ENCODE measurements at regions not wholly inside any gene's neighbourhood (a gene's known extent, or its start where the extent isn't known, plus 50 kb on each side); places are given as distances from the start of the nearest gene placed in this dataset.

DNA sequence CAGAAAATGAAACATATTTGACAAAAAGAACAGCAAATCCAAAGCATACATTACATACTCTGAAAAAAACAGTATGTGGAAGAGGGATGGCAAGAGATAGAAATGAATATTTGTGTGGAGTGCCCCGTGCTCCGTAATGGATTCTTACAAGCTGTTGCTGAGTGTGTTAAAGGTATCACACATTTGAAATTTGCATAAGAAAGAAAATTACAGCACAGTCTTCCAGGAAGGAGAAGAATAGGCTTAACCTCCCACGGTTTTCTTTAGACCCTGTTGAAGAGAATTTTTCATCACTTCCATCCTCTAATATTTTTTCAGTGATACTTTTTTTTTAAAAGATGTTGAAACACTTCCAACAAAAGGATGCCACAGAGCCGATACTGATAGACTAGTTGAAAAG lies 1489.4 kb downstream of the RAPGEF2 start:
- Mint-ChIP-seq H3K9me3 (no peaks in the 10 kb centered on the region), H3K4me1 (peaks cover 30% of the 10 kb centered on the region), H3K4me3 (no peak overlapping the region), H3K36me3 (ENCODE audit: low read depth) (no peaks in the 10 kb centered on the region), H3K27ac (ENCODE audit: unreplicated experiment) (no peak overlapping the region), H3K27me3 (ENCODE audit: low read depth) (no peaks in the 10 kb centered on the region)
- TF ChIP-seq, protein P1, sequence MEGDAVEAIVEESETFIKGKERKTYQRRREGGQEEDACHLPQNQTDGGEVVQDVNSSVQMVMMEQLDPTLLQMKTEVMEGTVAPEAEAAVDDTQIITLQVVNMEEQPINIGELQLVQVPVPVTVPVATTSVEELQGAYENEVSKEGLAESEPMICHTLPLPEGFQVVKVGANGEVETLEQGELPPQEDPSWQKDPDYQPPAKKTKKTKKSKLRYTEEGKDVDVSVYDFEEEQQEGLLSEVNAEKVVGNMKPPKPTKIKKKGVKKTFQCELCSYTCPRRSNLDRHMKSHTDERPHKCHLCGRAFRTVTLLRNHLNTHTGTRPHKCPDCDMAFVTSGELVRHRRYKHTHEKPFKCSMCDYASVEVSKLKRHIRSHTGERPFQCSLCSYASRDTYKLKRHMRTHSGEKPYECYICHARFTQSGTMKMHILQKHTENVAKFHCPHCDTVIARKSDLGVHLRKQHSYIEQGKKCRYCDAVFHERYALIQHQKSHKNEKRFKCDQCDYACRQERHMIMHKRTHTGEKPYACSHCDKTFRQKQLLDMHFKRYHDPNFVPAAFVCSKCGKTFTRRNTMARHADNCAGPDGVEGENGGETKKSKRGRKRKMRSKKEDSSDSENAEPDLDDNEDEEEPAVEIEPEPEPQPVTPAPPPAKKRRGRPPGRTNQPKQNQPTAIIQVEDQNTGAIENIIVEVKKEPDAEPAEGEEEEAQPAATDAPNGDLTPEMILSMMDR (conservative IDR thresholded peaks at IDR 0.05): no peak
- no peak for DNase-seq (ENCODE audit: low read depth, low spot score)

DNA sequence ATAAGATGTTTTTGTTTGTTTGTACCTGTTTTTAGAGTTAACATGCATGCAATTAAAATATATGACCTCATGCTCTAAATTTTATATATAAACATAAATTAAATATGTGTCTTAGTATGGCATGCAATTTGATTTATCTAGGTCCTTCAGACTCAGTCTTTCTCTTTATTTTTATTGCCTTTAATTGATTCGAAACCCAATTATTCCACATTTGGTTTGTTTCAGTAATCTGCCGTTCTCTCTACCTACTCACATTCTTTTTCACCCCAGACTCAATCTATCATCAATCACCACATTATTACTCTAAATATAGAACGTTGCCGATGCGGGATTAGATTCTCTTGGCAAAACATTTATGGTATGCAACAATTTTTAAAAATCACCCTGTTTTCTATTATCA lies 1492.8 kb downstream of the RAPGEF2 start:
- H3K9me3 Mint-ChIP-seq: no peaks in the 10 kb centered on the region
- no peaks in the 10 kb centered on the region for H3K36me3 Mint-ChIP-seq (ENCODE audit: low read depth)
- DNase-seq (ENCODE audit: low read depth, low spot score): no peak
- no peak overlapping the region for H3K4me3 Mint-ChIP-seq
- H3K27me3 Mint-ChIP-seq (ENCODE audit: low read depth): no peaks in the 10 kb centered on the region
- no peak overlapping the region for H3K27ac Mint-ChIP-seq (ENCODE audit: unreplicated experiment)
- TF ChIP-seq, protein P1 (conservative IDR thresholded peaks at IDR 0.05): no peak
- H3K4me1 Mint-ChIP-seq: peaks cover 30% of the 10 kb centered on the region

DNA sequence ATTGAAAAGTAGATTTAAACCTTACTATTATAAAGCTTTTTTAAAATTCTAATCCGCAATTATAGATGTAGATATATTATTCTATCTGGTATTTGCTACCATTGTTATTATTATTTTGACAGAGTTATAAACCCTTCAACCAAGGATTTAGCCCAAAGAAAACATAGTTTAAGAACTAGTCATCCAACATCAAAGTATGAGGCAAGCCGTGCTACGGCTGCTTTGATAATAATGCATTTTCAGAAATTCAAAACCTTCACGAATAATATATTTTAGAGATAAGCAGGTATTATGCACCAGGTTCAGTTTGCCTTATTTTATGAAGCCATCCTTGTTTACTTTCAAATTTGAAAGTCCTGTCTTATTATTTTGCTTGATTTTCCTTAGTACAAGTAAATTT lies 1501.7 kb downstream of the RAPGEF2 start:
- peaks cover 6% of the 10 kb centered on the region for H3K9me3 Mint-ChIP-seq
- no peak overlapping the region for H3K4me3 Mint-ChIP-seq

DNA sequence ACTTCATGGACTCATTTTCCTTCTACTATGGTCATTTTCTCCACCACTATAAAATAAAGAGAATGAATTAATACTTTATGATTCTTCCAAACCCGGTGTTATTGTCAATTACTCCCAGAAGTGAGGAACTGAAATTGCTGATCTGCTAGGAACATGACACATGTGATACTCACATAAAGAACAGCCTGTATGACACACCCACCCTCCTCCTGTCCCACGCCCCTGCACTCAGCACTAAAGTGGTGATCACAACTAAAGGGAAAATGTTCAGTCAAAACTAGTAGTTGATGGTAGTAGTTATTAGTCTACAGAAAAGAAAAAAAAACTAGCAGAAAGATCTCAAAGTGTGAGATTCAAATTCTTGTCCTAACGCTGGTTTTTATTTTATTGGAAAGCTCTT lies 1508.3 kb downstream of the RAPGEF2 start:
- no peak for DNase-seq (ENCODE audit: low read depth, low spot score)
- H3K27me3 Mint-ChIP-seq (ENCODE audit: low read depth): no peaks in the 10 kb centered on the region
- H3K27ac Mint-ChIP-seq (ENCODE audit: unreplicated experiment): no peak overlapping the region
- peaks cover 6% of the 10 kb centered on the region for H3K9me3 Mint-ChIP-seq
- TF ChIP-seq, protein P1 (conservative IDR thresholded peaks at IDR 0.05): no peak
- H3K36me3 Mint-ChIP-seq (ENCODE audit: low read depth): no peaks in the 10 kb centered on the region
- H3K4me3 Mint-ChIP-seq: no peak overlapping the region
- no peaks in the 10 kb centered on the region for H3K4me1 Mint-ChIP-seq

More for the DNA sequence above, 1501.7 kb downstream of the RAPGEF2 start:
- TF ChIP-seq, protein P1 (conservative IDR thresholded peaks at IDR 0.05): no peak
- no peaks in the 10 kb centered on the region for H3K4me1 Mint-ChIP-seq
- DNase-seq (ENCODE audit: low read depth, low spot score): no peak
- H3K36me3 Mint-ChIP-seq (ENCODE audit: low read depth): no peaks in the 10 kb centered on the region
- H3K27ac Mint-ChIP-seq (ENCODE audit: unreplicated experiment): no peak overlapping the region
- no peaks in the 10 kb centered on the region for H3K27me3 Mint-ChIP-seq (ENCODE audit: low read depth)

- no peaks in the 10 kb centered on the region for H3K36me3 Mint-ChIP-seq (ENCODE audit: low read depth)
- TF ChIP-seq, protein P1 (conservative IDR thresholded peaks at IDR 0.05): no peak
Measured at GRCh38 chr4:160631044-160631443, 1528.2 kb downstream of the RAPGEF2 start.

DNA sequence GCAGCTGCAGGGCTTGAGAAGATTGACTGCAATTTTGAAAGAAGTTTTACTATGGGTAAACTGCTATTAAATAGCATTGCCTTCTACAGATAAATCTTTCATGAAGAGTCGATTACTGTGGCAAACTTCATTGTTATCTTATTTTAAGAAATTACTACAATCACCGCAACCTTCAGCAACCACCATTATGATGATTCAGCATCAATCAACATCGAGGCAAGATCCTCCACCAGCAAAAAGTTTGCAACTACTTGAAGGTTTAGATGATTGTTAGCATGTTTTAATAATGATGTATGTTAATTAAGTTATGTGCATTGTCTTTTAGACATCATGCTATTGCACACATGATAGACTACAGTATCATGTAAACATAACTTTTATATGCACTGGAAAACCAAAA lies 1511.0 kb downstream of the FSTL5 start:
- Mint-ChIP-seq H3K27ac (ENCODE audit: unreplicated experiment) (no peak overlapping the region), H3K9me3 (peaks cover 3% of the 10 kb centered on the region), H3K4me3 (no peak overlapping the region)

More at GRCh38 chr4:160631044-160631443, 1528.2 kb downstream of the RAPGEF2 start:
- no peak overlapping the region for H3K4me3 Mint-ChIP-seq
- peaks cover 5% of the 10 kb centered on the region for H3K9me3 Mint-ChIP-seq
- no peak overlapping the region for H3K27ac Mint-ChIP-seq (ENCODE audit: unreplicated experiment)
- no peak for DNase-seq (ENCODE audit: low read depth, low spot score)
- H3K27me3 Mint-ChIP-seq (ENCODE audit: low read depth): no peaks in the 10 kb centered on the region
- H3K4me1 Mint-ChIP-seq: peaks cover 7% of the 10 kb centered on the region

More for the DNA sequence above, 1511.0 kb downstream of the FSTL5 start:
- no peak for DNase-seq (ENCODE audit: low read depth, low spot score)
- H3K27me3 Mint-ChIP-seq (ENCODE audit: low read depth): no peaks in the 10 kb centered on the region
- H3K4me1 Mint-ChIP-seq: no peaks in the 10 kb centered on the region
- TF ChIP-seq, protein P1 (conservative IDR thresholded peaks at IDR 0.05): no peak
- peaks cover 3% of the 10 kb centered on the region for H3K36me3 Mint-ChIP-seq (ENCODE audit: low read depth)

Measured in neural crest cell (in vitro differentiated cells).